ENCODE measurements at regions not wholly inside any gene's neighbourhood (a gene's known extent, or its start where the extent isn't known, plus 50 kb on each side); places are given as distances from the start of the nearest gene placed in this dataset.

DNA sequence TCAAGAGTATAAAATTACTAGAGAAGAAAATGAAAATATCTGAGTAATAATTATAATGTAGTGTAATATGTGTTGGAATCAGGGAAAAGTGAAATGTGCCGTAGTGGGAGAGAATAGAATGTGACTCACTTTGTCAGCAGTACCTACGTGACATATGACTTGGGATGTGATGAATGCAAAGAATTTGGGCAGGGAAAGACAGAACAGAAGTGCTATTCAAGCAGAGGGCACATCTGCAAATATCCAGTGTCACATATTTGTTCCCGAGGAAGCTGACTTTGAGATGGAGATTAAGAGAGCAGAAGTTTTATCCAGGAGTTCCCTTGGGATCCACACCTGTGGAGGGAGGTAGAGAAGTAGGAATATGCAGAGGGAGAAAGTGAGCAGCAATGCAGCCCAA is 69.3 kb upstream of the HS3ST1 start:
- Histone ChIP-seq H3K36me3 (ENCODE audit: insufficient read depth, low read length) (no peaks in the 10 kb centered on the region), H3K9me2 (ENCODE audit: insufficient read depth, low read length) (no peaks in the 10 kb centered on the region), H3K9me3 (ENCODE audit: low read length) (no peaks in the 10 kb centered on the region), H2AFZ (ENCODE audit: low read depth, low read length) (no peak overlapping the region), H3K4me3 (ENCODE audit: low read length) (no peak overlapping the region), H3F3A (ENCODE audit: insufficient read depth, low read length, poor library complexity, severe bottlenecking) (no peaks in the 10 kb centered on the region), H3K27me3 (ENCODE audit: insufficient read depth, low read depth, low read length) (no peaks in the 10 kb centered on the region), H4K20me1 (ENCODE audit: insufficient read depth) (no peaks in the 10 kb centered on the region), H3K27ac (ENCODE audit: low read length) (no peak overlapping the region), H3K9ac (ENCODE audit: low read length) (no peak overlapping the region), H3K79me2 (replicated peaks; ENCODE audit: insufficient read depth, low read length) (no peaks in the 10 kb centered on the region), H3K4me2 (ENCODE audit: low read length) (no peak overlapping the region)
- TF ChIP-seq, protein P1, sequence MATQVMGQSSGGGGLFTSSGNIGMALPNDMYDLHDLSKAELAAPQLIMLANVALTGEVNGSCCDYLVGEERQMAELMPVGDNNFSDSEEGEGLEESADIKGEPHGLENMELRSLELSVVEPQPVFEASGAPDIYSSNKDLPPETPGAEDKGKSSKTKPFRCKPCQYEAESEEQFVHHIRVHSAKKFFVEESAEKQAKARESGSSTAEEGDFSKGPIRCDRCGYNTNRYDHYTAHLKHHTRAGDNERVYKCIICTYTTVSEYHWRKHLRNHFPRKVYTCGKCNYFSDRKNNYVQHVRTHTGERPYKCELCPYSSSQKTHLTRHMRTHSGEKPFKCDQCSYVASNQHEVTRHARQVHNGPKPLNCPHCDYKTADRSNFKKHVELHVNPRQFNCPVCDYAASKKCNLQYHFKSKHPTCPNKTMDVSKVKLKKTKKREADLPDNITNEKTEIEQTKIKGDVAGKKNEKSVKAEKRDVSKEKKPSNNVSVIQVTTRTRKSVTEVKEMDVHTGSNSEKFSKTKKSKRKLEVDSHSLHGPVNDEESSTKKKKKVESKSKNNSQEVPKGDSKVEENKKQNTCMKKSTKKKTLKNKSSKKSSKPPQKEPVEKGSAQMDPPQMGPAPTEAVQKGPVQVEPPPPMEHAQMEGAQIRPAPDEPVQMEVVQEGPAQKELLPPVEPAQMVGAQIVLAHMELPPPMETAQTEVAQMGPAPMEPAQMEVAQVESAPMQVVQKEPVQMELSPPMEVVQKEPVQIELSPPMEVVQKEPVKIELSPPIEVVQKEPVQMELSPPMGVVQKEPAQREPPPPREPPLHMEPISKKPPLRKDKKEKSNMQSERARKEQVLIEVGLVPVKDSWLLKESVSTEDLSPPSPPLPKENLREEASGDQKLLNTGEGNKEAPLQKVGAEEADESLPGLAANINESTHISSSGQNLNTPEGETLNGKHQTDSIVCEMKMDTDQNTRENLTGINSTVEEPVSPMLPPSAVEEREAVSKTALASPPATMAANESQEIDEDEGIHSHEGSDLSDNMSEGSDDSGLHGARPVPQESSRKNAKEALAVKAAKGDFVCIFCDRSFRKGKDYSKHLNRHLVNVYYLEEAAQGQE (IDR thresholded peaks at IDR 0.05; ENCODE audit: borderline replicate concordance) = no peak
- TF ChIP-seq MXI1 (conservative IDR thresholded peaks at IDR 0.05; ENCODE audit: poor library complexity, severe bottlenecking) (no peak), POLR2AphosphoS5 (IDR thresholded peaks at IDR 0.05) (no peak)
- TF ChIP-seq, protein P2, sequence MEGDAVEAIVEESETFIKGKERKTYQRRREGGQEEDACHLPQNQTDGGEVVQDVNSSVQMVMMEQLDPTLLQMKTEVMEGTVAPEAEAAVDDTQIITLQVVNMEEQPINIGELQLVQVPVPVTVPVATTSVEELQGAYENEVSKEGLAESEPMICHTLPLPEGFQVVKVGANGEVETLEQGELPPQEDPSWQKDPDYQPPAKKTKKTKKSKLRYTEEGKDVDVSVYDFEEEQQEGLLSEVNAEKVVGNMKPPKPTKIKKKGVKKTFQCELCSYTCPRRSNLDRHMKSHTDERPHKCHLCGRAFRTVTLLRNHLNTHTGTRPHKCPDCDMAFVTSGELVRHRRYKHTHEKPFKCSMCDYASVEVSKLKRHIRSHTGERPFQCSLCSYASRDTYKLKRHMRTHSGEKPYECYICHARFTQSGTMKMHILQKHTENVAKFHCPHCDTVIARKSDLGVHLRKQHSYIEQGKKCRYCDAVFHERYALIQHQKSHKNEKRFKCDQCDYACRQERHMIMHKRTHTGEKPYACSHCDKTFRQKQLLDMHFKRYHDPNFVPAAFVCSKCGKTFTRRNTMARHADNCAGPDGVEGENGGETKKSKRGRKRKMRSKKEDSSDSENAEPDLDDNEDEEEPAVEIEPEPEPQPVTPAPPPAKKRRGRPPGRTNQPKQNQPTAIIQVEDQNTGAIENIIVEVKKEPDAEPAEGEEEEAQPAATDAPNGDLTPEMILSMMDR (IDR thresholded peaks at IDR 0.05; ENCODE audit: poor library complexity, severe bottlenecking) = no peak

- Histone ChIP-seq H3K4me3 (ENCODE audit: low read length) (no peak overlapping the region), H3K9me3 (ENCODE audit: low read length) (no peaks in the 10 kb centered on the region), H3K9me2 (ENCODE audit: insufficient read depth, low read length) (no peaks in the 10 kb centered on the region), H3K27ac (ENCODE audit: low read length) (no peak overlapping the region), H3F3A (ENCODE audit: insufficient read depth, low read length, poor library complexity, severe bottlenecking) (no peaks in the 10 kb centered on the region), H4K20me1 (ENCODE audit: insufficient read depth) (no peaks in the 10 kb centered on the region), H3K9ac (ENCODE audit: low read length) (no peak overlapping the region), H3K36me3 (ENCODE audit: insufficient read depth, low read length) (no peaks in the 10 kb centered on the region), H2AFZ (ENCODE audit: low read depth, low read length) (no peak overlapping the region), H3K79me2 (replicated peaks; ENCODE audit: insufficient read depth, low read length) (no peaks in the 10 kb centered on the region), H3K27me3 (ENCODE audit: insufficient read depth, low read depth, low read length) (no peaks in the 10 kb centered on the region), H3K4me2 (ENCODE audit: low read length) (no peak overlapping the region)
- TF ChIP-seq TAF1 (IDR thresholded peaks at IDR 0.05; ENCODE audit: low read depth) (no peak), SMC3 (conservative IDR thresholded peaks at IDR 0.05; ENCODE audit: poor library complexity) (no peak), EZH2 (IDR thresholded peaks at IDR 0.05; ENCODE audit: borderline replicate concordance, insufficient read depth, low read length, poor library complexity, severe bottlenecking) (no peak), MXI1 (conservative IDR thresholded peaks at IDR 0.05; ENCODE audit: poor library complexity, severe bottlenecking) (no peak), POLR2AphosphoS5 (IDR thresholded peaks at IDR 0.05) (no peak), EP300 (conservative IDR thresholded peaks at IDR 0.05; ENCODE audit: poor library complexity, severe bottlenecking) (no peak), RAD21 (conservative IDR thresholded peaks at IDR 0.05) (no peak)
- TF ChIP-seq, protein P2 (IDR thresholded peaks at IDR 0.05; ENCODE audit: poor library complexity, severe bottlenecking) = no peak
- TF ChIP-seq, protein P1 (IDR thresholded peaks at IDR 0.05; ENCODE audit: borderline replicate concordance) = no peak
Observed at GRCh38 chr4:11497212-11497806, 68.6 kb upstream of the HS3ST1 start.
